Stimulated activated CD8-positive, alpha-beta memory T cell treated with anti-CD3 and anti-CD28 coated beads, Interleukin-15, amount 100 ng/mL, for 48 hours (primary cell): ENCODE measurements at regions not wholly inside any gene's neighbourhood (a gene's known extent, or its start where the extent isn't known, plus 50 kb on each side); places are given as distances from the start of the nearest gene placed in this dataset.

Experiments
- DNase-seq, 2 donors: peaks; one replicate each; pipeline ENCODE4 v3.0.0-alpha.2; 2020; ENCODE audit warnings: low read depth in 2 of 2

- no peak for DNase-seq
Measured at GRCh38 chr14:100399052-100399849, 76.1 kb downstream of the SLC25A47 start.

DNA sequence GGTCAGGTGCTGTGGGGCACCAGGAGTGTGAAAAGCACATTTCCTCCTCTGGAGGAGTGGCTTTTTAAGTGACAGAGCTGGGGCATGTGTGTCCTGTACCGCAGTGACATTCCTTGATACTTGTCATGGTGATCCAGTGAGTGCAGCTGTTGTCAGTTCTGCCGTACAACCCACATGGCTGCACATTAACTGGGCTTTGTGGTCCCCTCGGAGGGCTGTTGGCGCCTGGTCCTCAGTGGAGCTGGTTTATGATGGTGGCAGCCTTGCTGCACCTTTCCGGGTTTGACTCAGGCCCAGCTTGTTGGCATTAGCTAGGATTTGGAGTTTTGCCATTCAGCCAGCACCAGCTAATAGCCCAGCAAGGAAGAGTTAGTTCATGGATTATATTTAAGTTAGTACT is 77.0 kb downstream of the SLC25A47 start:
- DNase-seq = no peak

DNA sequence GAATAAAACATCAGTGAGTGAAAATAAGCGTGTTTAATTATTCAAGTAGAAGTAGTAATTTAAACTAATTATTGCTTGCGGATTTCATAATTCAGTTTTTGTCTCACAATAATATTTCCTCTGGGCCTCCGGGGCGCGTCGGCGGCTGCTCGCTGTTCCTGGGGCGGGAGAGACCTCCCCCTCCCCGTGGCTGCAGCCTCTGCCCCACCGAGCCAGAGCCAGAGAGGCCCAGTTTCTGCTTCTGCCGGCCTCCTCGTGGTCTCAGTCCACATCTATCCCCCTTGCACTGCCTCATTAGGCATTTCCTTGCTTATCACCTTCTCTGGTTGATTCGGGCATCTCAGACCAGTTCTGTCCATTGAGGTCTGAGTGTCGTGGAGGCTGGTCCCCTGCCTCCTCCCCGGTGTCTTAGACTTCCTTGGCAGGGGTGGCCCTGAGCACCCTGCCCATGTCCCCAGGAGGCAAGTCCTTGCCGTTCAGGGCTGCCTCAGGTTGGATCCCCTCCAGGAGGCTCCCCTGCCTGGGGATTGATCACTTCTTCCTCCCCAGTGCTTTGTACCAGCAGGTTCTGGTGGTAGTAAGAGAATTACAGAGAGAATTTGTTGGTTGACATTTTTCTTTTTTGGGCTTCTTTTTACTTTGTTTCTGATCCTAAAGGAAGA is 78.0 kb downstream of the SLC25A47 start:
- no peak for DNase-seq

- no peak for DNase-seq
Measured at GRCh38 chr14:100401792-100402191, 78.7 kb downstream of the SLC25A47 start.

DNA sequence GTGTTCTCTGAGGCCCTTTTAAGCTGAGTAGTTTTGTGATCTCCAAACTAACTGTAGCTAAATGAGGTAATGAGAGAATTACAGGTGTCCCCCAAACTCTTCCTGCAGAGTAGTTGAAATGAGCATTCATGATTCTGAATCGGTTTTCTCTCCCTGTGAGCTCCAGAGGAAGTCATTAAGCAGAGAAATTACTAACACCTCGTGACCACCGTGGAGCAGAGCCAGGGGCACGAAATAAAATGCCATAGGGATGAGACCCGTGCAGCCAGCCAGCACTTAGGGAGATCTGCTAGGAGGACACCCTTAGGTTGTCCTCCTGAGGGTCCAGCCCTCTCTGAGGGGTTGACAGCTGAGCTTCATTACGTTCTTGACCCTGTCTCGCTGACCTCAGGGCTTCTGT is 79.5 kb downstream of the SLC25A47 start:
- no peak for DNase-seq

DNA sequence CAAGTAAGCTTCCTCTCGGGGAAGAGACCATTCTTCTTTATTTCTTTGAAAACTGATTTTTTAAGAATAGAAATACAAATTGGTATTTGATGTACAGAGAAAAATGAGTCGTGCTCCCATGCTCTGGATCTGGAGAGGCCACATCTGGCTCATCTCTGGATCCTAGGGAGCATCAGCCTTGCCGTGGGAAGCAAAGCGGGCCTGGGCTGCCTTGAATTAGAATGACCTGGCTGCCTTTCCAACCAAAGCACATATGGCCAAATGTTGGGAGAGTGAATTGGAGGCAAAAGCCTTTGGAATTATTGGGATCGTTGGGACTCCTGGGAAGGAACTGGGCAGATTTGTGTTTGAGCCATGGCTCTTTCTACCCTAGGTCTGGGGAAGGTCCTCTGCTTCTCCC is 80.0 kb downstream of the SLC25A47 start:
- DNase-seq = no peak

GRCh38 chr14:100403802-100404365 is 80.7 kb downstream of the SLC25A47 start:
- DNase-seq = no peak

GRCh38 chr14:100404419-100404818 is 81.3 kb downstream of the SLC25A47 start:
- DNase-seq = no peak

- no peak for DNase-seq
Measured at GRCh38 chr14:100405760-100406455, 82.8 kb downstream of the SLC25A47 start.

GRCh38 chr14:100406505-100407131 is 83.5 kb downstream of the SLC25A47 start:
- peak in 1 of 2 donors; percentile 35 for DNase-seq

DNA sequence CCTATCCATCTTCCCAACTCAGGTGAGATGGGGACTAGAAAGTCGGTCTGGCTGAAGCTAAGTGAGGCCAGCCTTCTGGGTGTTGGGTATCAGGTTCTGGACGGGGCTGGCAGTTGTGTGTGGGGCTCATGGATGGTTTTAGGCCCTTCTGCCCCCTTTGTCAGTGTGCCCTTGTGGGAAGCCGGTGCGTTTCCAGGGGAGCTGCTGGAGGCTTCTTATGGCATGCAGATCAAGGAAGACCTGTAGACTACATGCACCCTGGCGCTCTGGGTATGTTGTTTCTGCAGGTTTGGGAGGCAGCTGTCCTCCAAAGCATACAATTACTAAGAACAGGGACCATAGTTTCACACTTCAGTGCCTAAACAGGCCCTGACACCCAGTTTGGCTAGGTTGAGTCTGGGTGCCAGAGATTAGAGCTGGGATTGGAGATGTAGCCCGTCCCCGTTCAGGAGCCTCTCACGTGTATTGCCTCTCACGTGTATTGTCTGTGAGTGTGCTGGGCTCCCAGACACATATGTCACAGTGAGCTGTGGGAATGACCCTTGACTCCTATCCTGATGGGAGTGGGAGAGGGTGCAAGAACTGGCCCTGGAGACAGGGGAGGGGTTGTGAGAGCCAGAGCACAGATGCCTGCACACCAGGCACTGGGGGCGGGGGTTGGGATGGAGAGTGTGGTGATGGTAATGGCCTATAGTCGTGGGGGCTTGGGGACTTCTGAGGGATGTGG is 84.4 kb downstream of the SLC25A47 start:
- no peak for DNase-seq

DNA sequence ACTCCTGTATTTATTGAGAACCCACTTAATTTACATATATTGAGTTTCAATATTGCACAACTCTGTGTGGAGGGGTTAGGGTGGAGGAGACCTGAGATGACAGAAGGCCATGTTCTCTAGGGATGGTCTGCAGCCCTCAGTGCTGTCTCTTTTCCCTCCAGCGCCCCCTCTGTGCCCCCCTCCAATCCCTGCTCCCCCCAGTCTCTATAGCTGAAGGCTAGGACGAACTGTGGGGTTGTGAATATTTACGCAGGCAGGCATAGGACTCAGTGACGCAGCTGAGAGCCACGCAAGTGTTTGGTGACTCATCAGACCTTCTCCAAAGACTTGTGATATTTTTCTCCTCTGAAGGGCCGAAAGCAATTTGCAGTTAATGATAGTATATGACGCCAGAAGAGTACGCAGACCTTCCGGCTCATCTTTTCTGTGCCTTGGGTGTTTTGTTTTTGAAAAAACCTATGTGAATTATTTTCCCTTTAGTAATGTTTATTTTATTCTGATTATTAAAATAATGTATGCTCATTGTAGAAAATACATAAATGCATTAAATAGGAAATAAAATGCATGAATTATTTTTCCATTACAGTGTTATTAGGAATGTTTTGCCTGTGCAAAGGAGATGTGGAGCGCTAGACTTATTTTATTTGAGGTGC is 85.3 kb downstream of the SLC25A47 start:
- DNase-seq = peak in 1 of 2 donors; percentile 11

DNA sequence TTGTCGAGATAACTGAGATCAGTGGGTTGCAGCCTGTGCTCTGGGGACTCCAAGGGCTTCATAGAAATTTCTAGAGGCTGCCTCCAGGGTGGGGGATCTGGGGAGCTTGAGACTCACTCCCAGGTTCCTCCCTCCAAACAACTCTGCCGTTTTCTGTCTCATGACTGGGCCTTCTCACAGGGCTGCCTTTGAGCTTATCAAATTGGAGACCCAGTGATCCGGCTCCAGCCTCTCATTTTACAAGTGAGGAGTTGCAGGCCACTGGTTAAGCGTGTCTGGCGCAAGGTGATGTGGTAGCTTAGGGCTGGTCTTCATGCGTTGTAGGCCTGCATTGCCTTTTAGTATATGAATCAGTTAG is 85.8 kb downstream of the SLC25A47 start:
- no peak for DNase-seq

DNA sequence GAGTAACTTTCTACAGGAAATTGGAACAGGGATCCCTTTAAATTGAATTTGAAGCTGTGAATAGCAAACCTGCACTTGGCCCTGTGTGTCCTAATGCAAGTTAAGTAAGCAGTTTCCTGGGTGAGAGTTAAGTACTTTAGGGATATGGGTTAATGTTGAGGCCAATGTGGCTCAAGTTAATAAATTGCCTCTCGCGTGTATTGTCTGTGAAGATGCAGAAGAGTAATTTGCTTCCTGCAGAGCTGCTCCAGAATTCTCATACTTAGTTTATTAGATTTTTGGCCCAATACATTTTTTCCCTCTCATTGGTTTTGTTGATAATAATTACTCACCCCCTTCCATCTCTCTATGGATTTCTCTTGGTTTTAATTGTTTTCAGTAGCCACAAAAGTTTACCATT is 86.5 kb downstream of the SLC25A47 start:
- no peak for DNase-seq

DNA sequence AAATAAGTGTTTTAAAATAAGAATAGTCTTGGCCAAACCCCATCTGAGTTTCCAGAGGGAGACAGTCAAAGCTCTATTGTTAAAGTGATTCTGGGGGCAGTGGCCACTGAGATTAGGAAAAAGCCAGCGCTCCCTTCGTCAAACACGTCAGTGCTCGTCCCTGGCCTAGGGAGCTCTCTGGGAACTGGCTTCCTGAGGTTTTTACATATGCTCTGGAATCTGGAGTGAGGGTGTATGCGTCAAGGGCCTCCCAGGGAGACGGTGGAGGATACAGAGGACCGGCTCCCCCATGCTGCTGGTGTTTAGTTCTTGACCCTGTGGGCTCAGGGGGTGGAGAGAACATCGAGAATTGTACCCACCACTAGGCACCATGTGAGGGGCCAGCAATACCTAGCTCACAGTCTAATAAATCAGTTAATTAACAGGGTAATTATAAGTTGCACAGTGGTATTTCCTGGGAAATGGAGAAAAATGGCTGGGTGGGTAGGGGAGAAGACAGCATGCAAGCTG is 87.0 kb downstream of the SLC25A47 start:
- no peak for DNase-seq

- DNase-seq = no peak
Measured at GRCh38 chr14:100413699-100414098, 90.6 kb downstream of the SLC25A47 start.

DNA sequence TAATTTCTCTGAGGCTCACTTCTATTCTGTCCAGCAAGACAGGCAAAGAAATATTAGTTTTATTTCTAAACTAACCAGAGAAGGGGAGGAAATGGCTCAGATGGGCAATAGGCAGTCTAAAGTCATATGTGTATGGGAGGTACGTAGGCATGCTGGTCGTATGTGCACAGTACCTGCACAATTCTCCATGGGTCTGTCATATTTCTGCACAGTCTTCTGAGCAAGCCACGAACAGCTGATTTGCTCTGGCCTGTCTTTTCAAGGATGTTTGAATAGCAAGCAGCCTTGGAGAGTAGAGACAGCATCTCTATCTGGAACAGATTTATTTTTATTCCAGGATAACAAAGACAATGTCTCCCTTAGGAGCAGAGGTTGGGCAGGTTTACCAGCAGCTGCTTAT is 92.1 kb downstream of the SLC25A47 start:
- DNase-seq = no peak

GRCh38 chr14:100416081-100416680 is 93.0 kb downstream of the SLC25A47 start:
- DNase-seq = no peak

DNA sequence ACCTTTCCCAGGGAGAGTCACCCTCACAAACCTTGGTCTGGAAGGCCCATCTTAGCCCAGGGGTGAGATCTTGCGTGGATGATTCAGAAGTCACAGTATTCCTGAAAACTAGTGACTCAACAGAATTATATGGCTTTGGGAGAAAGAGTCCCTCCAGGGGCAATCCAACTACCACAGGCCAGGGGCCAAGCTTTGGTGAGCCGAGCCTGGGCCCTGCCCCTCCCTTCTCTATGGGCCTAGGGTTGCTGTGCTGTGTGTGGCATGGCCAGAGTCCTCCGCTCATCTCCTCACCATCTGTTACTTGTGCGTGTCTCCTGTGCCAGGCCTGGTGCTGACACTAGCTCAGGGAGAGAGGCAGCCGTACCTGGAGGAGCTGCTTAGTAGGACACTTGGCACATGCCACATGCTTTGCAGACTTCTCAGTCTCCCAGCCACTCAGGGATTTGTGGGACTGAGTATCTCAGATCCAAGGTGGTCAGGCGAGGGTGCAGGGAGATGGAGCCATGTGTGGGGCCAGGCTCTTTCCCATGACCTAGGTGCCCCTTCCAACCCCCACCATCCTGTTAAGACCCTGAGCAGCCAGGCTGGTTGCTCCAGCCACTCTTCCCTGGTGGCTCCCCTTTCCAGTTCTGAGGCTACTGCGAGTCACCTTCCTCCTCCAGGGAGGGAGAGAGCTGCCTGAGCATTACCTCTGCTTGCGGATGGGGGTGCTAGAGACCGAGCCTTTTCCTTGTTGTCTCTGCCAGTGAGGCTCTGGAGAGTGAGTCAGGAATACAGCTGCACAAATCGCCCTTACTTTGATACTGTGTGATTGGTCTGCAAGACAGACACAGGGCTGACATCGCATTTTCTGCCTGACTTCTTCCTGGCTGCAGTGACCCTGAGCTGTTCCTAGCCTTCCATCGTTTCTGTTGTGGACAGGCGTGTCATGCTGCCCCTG is 94.1 kb downstream of the SLC25A47 start:
- DNase-seq = no peak
